ENCODE measurements at regions not wholly inside any gene's neighbourhood (a gene's known extent, or its start where the extent isn't known, plus 50 kb on each side); places are given as distances from the start of the nearest gene placed in this dataset.

DNA sequence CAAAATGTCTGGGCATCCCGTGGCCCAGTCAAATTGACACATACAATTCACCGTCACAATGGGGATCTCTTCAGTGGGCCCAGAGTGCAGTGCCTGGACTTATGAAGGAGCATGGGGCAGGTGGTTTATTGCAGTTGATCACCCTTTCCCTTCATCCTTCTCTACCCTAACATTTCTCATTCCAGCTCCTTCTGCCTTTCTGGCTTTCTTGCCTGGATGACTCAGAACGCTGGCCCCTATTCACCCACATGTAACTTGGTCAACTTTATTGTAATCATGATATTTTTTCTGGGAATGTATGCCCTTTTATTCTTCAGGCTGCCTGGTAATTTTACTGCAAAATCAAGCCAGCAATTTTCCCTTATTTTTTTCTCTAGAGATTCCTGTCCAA is 179.9 kb upstream of the DTNBP1 start:
- no peak for TF ChIP-seq POLR2AphosphoS5 (IDR thresholded peaks at IDR 0.05; ENCODE audit: low read depth)
- TF ChIP-seq, protein P1, sequence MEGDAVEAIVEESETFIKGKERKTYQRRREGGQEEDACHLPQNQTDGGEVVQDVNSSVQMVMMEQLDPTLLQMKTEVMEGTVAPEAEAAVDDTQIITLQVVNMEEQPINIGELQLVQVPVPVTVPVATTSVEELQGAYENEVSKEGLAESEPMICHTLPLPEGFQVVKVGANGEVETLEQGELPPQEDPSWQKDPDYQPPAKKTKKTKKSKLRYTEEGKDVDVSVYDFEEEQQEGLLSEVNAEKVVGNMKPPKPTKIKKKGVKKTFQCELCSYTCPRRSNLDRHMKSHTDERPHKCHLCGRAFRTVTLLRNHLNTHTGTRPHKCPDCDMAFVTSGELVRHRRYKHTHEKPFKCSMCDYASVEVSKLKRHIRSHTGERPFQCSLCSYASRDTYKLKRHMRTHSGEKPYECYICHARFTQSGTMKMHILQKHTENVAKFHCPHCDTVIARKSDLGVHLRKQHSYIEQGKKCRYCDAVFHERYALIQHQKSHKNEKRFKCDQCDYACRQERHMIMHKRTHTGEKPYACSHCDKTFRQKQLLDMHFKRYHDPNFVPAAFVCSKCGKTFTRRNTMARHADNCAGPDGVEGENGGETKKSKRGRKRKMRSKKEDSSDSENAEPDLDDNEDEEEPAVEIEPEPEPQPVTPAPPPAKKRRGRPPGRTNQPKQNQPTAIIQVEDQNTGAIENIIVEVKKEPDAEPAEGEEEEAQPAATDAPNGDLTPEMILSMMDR (IDR thresholded peaks at IDR 0.05; ENCODE audit: insufficient read depth, low read length), result no peak
- TF ChIP-seq, protein P2, sequence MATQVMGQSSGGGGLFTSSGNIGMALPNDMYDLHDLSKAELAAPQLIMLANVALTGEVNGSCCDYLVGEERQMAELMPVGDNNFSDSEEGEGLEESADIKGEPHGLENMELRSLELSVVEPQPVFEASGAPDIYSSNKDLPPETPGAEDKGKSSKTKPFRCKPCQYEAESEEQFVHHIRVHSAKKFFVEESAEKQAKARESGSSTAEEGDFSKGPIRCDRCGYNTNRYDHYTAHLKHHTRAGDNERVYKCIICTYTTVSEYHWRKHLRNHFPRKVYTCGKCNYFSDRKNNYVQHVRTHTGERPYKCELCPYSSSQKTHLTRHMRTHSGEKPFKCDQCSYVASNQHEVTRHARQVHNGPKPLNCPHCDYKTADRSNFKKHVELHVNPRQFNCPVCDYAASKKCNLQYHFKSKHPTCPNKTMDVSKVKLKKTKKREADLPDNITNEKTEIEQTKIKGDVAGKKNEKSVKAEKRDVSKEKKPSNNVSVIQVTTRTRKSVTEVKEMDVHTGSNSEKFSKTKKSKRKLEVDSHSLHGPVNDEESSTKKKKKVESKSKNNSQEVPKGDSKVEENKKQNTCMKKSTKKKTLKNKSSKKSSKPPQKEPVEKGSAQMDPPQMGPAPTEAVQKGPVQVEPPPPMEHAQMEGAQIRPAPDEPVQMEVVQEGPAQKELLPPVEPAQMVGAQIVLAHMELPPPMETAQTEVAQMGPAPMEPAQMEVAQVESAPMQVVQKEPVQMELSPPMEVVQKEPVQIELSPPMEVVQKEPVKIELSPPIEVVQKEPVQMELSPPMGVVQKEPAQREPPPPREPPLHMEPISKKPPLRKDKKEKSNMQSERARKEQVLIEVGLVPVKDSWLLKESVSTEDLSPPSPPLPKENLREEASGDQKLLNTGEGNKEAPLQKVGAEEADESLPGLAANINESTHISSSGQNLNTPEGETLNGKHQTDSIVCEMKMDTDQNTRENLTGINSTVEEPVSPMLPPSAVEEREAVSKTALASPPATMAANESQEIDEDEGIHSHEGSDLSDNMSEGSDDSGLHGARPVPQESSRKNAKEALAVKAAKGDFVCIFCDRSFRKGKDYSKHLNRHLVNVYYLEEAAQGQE (IDR thresholded peaks at IDR 0.05; ENCODE audit: insufficient replicate concordance, low read depth), result no peak
- no peak for TF ChIP-seq GABPA (IDR thresholded peaks at IDR 0.05; ENCODE audit: low read depth)

All from HL-60 (cell line).